ENCODE measurements at regions not wholly inside any gene's neighbourhood (a gene's known extent, or its start where the extent isn't known, plus 50 kb on each side); places are given as distances from the start of the nearest gene placed in this dataset.

DNA sequence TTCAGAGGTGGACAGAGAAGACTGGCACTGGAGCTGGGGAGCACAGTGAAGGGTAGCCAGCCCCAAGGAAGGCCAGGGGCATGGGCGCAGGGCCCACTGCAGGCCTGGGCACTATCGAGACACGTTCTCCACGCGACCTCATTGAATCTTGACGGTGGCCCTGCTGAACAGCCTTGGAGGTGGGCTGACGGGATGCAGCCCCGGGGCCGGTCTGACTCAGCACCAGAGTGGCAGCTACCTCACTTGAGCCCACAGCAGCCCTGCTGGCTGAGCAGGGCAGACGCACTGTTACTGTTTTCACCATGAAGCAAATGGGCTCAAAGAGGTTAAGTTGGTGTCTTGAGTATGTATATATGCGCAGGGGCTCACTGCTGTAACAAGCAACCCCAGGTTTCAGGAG, 78.8 kb upstream of the FOXF1 start:
- Histone ChIP-seq H3K4me1 (ENCODE audit: control insufficient read depth, extremely low read depth, insufficient read depth, low read length) (no peaks in the 10 kb centered on the region), H4K20me1 (replicated peaks; ENCODE audit: control insufficient read depth, extremely low read depth, insufficient read depth, low read length) (no peaks in the 10 kb centered on the region), H3K79me2 (ENCODE audit: control insufficient read depth, insufficient read depth, low read length) (no peaks in the 10 kb centered on the region), H3K27ac (ENCODE audit: insufficient read depth, low read depth, low read length) (no peak overlapping the region), H2AFZ (ENCODE audit: low read depth, low read length) (no peak overlapping the region), H3K4me2 (ENCODE audit: insufficient read depth, low read length) (no peak overlapping the region), H3K9ac (replicated peaks; ENCODE audit: extremely low read depth, insufficient read depth, low read length) (no peak overlapping the region), H3K36me3 (ENCODE audit: control insufficient read depth in 2 of 2, extremely low read depth in 1 of 2, insufficient read depth in 2 of 2, low read length in 2 of 2) (no peaks in the 10 kb centered on the region), H3K27me3 (ENCODE audit: control insufficient read depth in 2 of 2, insufficient read depth in 2 of 2, low read length in 2 of 2) (peaks cover 0 to 6% of the 10 kb centered on the region in 2 experiments), H3K9me3 (replicated peaks; ENCODE audit: control insufficient read depth, insufficient read depth, low read length) (no peaks in the 10 kb centered on the region), H3K4me3 (replicated peaks in 1 of 3; ENCODE audit: insufficient read depth in 1 of 3, low read depth in 1 of 3, low read length in 3 of 3) (no peak overlapping the region), H3K9me1 (replicated peaks; ENCODE audit: control insufficient read depth, extremely low read depth, insufficient read depth, low read length) (no peaks in the 10 kb centered on the region)
- CTCF ChIA-PET = interaction anchor here (1.2 kb wide), 1 partner anchor 16 kb away, joined by 3 read pairs; no protein-coding TSS in a partner anchor
- no peak for FAIRE-seq
- DNase-seq (ENCODE audit: low read depth, low spot score) = no peak
- no TSS peak for BruUV-seq (replicated peaks)
- dilution Hi-C loops (cut with MboI; ENCODE audit: extremely low pct_ligation_motif_present, low sequenced_read_pairs) = no loop called here
- intact Hi-C loops (cut with micrococcal nuclease) = no loop called here
- POLR2A ChIA-PET = no interaction called here
- TF ChIP-seq EZH2 (IDR thresholded peaks at IDR 0.05; ENCODE audit: borderline replicate concordance, low read depth, low read length, severe bottlenecking) (no peak), JUN (IDR thresholded peaks at IDR 0.05; ENCODE audit: borderline replicate concordance, insufficient read depth, insufficient read length, low read depth) (no peak), GATA2 (IDR thresholded peaks at IDR 0.05; ENCODE audit: insufficient read depth, insufficient read length, low read depth, low read length) (no peak), MYC (IDR thresholded peaks at IDR 0.05; ENCODE audit: low read depth, low read length) (no peak), POLR2AphosphoS5 (IDR thresholded peaks at IDR 0.05; ENCODE audit: insufficient read depth, low read depth, low read length) (no peak), FOS (IDR thresholded peaks at IDR 0.05; ENCODE audit: borderline replicate concordance, insufficient read depth, low read length) (no peak), POLR2A (IDR thresholded peaks at IDR 0.05; ENCODE audit: low read depth, low read length) (no peak)
- TF ChIP-seq, protein P1, sequence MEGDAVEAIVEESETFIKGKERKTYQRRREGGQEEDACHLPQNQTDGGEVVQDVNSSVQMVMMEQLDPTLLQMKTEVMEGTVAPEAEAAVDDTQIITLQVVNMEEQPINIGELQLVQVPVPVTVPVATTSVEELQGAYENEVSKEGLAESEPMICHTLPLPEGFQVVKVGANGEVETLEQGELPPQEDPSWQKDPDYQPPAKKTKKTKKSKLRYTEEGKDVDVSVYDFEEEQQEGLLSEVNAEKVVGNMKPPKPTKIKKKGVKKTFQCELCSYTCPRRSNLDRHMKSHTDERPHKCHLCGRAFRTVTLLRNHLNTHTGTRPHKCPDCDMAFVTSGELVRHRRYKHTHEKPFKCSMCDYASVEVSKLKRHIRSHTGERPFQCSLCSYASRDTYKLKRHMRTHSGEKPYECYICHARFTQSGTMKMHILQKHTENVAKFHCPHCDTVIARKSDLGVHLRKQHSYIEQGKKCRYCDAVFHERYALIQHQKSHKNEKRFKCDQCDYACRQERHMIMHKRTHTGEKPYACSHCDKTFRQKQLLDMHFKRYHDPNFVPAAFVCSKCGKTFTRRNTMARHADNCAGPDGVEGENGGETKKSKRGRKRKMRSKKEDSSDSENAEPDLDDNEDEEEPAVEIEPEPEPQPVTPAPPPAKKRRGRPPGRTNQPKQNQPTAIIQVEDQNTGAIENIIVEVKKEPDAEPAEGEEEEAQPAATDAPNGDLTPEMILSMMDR (IDR thresholded peaks at IDR 0.05; ENCODE audit: extremely low read depth in 1 of 2, insufficient read depth in 1 of 2, low read depth in 1 of 2, low read length in 2 of 2) = no peak
- TF ChIP-seq, protein P2, sequence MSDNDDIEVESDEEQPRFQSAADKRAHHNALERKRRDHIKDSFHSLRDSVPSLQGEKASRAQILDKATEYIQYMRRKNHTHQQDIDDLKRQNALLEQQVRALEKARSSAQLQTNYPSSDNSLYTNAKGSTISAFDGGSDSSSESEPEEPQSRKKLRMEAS (IDR thresholded peaks at IDR 0.05; ENCODE audit: insufficient read depth, insufficient read length) = no peak

Data from endothelial cell of umbilical vein (primary cell).